GM19351 (cell line): ENCODE measurements at regions not wholly inside any gene's neighbourhood (a gene's known extent, or its start where the extent isn't known, plus 50 kb on each side); places are given as distances from the start of the nearest gene placed in this dataset.
"Not testable (repeated sequence)": the region's sequence is repeated elsewhere in the genome, so short reads cannot be mapped to it uniquely, and the experiment has no call there.

Experiments
- ATAC-seq: cut with Tn5 transposase; IDR thresholded peaks from one replicate; pipeline ENCODE4 v1.9.1; 2021; ENCODE audit warnings: mild to moderate bottlenecking, moderate library complexity; ENCODE audit not compliant: unreplicated experiment

DNA sequence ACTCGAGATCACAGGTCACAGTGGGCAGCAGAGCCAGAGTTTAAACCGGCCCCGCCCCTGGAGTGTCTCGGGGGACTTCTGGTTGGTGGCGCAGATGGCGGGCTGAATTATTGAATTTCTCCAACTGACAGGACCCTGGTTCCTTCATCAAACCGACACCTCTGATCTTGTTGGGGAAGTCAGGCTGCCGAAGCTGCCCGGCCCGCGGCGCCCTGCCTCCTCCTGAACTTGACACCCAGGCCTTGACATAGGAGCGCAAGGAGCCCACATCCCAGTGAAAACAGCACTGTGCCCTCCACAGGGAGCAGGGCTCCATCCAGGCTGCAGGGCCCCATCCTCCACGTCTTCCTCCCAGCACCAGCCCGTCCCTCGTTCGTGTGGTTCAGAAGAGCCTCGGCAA is 105.2 kb downstream of the OLFM1 start:
- ATAC-seq, result no peak

DNA sequence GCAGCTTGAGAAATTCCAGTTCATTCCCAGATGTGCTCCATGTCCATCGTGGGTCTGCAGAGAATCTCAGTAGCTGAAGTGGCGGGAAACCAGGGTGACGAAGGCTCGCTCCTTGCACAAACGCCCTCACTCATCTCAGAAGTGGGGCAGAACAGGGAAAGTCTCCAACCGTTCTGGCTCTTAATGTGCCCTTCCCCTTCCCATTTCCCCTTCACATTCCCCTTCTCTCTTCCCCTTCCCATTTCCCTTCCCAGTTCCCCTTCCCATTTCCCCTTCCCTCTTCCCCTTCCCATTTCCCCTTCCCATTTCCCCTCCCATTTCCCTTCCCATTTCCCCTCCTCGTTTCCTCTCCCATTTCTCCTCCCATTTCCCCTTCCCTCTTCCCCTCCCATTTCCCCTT is 108.5 kb downstream of the OLFM1 start:
- not testable (repeated sequence) for ATAC-seq

DNA sequence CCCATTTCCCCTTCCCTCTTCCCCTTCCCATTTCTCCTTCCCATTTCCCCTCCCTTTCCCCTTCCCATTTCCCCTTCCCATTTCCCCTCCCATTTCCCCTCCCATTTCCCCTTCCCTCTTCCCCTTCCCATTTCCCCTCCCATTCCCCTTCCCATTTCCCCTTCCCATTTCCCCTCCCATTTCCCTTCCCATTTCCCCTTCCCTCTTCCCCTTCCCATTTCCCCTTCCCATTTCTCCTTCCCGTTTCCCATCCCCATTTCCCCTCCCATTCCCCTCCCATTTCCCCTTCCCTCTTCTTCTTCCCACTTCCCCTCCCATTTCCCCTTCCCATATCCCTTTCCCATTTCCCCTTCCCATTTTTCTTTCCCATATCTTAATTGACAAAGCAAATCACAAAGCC is 109.0 kb downstream of the OLFM1 start:
- no peak for ATAC-seq

DNA sequence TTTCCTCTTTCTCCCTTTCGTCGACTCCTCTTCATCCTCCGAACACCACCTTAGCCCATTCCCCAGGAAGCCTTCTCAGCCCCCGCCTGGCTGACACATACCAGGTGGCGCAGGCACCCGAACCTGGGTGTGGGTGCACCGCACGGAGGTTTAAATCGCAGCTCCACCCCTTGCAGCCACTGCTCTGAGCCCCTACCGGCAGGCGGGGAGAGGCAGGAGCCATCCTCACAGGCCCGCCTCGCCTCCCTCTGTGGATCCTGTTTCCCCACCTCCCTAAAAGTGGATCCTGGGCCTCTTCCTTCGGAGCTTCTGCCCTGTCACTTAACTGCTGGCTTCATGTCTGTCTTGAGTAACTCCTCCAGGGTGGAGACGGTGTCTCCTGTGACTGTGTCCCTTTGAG is 110.7 kb downstream of the OLFM1 start:
- ATAC-seq, result no peak

DNA sequence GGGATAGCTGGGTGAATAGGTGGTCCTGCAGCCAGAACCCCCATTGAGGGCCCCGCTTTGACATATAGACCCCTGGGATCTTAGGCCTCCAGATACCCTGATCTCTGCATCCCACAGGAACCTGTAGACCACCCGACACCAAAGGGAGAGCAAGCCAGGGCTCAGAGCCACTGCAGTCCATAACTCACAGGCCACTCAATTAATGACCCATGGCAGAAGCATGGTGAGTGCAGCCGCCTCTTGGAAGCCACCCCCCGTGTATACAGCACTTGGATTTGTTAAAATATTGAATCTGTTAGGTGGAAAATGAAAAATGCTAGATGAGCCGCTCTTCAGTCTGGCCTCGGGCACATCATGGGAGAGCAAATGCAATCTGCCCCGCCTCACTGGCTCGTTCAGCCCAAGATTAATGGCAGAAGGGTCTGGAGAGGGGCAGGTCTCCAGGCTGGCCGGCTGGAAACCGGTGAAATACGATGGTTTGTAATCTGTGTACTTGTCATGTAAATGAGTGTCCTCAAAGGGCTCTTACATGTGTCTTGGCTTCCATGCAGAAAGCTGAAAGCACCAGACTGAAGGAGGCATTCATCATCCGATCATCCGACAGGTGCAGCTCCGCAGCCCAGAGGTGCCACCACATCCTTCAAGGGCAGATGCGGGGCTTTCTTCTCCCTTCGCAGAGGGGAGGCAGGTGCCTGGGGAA is 111.3 kb downstream of the OLFM1 start:
- ATAC-seq, result no peak

DNA sequence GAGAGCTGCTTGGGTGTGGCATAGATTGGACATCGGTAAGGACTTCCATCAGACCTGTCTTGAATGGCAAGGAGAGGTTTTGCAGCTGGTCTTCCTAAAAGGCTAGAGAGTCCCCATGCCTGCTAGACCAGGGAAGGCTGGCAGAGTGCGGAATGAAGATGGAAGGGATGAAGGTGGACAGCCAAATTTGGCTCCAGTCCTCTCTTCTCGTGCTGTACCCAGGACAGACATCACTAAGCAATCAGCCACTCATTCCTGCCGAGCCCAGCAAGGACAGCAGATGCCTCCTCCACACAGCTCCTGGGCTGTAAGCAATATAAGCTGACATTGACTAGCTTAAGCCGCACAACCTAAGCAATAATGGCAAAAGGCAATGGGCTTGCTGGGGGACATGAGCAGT is 112.0 kb downstream of the OLFM1 start:
- ATAC-seq, result no peak

DNA sequence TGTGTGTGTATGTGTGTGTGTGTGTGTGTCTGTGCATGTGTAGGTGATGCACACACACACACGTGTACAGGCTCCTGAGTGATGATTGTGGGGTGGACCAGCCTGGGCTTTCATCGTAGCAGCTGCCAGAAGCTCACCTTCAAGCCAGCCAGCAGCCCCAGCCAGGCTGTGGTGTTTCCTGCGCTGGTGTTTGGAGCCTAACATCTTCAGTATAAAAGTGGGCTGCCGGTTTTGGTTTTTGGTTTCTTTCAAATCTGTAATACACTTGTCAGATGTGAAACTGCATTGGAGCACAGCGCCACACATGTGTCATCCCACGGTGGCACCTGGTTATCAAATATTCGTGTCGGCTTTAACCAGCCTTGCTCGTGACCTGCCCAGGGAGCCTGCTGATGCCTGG is 114.2 kb downstream of the OLFM1 start:
- ATAC-seq, result no peak

DNA sequence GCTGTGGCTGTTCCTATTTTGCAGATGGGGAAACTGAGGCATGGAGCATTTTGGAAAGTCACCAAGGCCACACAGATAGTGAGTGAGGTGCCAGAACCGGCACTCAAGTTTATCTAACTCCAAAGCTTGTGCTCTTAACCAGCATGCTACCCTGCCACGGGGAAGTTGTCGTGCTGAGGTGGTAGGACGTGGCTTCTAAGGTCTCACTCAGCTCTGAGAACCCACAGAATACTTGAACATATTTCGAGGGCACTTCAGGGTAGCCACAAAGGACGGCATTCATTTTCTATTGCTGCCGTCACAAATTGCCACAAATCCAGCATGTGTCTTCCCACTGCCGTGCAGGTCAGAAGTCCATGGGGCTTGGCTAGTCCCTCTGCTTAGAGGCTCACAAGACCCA is 116.7 kb downstream of the OLFM1 start:
- ATAC-seq, result no peak

DNA sequence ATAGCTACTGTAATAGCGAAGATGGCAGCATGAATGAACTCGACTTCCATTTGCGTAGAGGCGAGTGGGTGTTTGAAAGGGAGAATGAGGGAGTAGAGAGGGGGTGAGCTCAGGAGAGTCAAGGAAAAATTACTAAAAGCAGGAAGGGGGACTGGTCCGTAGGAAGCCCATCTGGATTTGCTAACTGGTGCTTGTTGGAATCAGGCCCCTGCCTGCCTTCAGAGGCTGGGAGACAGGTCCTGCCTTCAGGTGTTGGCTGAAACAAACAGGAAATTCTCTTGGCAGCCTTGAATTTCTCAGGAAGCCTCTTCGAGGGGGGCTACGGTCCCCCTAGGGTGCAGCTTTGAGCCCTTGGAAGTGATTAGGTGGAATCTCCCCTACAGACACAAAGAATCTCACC is 121.7 kb downstream of the OLFM1 start:
- ATAC-seq, result no peak

DNA sequence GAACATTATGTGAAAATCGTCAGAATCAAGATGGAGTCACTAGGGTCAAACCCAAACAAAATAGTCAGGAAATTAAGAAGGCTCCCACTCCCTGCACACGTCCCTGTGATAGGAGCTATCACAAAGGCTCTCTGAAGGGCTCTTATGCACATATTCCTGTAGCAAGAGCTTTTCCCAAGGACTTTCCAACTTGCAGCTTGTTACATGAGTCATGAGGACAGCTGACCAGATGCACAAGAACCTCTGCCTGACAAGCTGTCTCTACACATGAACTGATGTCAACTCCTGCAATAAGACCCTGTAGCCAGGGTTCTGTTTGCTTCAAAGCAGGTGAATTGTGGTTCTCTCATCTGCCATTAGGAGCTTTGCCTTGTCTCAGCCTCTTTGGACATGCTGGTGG is 122.4 kb downstream of the OLFM1 start:
- no peak for ATAC-seq

DNA sequence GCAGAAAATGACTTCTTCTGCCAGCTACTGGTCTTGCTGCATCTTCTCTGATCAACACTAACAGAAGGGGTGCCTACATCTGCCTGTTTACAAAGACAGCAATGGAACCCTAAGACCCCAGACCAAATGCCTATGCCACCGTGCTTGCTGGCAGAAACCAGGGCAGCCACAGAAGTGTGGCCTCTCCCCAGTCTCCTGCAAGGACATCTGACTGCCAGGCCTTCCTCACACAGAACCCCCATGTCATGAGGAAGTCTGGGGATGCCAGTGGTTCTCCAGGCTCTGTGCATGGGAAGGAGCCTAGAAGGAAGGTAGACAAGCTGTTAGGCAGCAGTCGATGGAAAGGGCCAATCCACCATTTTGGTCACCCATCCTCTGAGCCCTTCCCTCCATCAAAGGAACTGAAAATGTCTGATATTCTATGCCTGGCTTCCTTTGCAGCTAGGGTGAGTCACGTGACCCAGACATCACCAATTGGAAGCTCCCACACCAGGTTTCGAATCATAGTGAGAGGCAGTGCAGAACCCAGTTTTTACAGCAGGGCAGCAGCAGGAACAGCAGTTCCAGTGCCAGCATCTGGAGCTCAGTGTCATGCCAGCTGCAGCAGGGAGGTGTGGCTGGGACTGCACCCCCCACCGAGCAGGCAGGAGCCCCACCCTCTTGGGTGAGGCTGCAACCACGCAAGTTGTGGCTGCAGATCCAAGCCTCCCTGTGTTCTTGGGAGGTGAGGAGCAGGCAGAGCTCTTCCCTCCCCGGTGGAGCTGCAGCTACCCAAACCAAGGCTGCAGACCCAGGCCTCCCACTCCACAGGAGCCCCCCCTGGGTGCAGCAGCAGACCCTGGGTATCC is 123.4 kb downstream of the OLFM1 start:
- no peak for ATAC-seq

DNA sequence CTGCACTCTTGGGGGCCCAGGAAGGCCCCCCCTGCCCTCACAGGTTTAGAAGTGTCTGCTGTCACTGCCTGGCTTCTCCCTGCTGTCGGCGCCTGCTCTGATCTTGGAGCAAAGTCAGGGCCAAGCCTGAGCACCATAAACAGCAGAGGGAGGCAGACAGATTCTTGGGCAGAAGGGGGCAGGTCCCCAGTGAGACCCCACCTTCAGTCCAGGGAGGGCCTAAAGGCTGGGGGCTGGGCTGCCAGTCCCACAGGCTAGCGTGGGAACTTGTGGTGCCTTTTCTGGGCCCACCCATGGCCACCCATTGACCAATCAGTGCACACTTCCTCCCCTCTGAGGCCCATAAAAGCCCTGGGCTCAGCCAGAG is 124.0 kb downstream of the OLFM1 start:
- ATAC-seq, result no peak

DNA sequence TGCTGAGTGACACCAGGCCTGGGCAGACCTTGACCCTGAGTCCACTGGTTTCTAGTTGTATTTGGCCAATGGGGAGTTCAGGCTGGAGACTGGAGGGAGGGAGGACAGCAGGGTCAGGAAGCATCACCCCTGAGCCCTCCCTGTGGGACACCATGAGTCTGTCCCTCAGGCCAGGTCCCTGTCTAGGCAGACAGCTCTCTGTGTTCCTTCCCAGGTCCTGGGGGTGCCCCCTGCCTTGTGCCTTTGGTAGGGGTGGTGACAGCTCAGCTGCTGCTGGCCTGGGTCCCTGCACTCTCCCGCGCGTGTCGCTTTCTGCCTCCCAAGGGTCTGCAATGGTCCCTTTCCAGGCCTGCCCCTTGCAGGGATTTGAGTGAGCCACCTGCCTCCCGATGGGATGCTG is 125.5 kb downstream of the OLFM1 start:
- ATAC-seq, result no peak

DNA sequence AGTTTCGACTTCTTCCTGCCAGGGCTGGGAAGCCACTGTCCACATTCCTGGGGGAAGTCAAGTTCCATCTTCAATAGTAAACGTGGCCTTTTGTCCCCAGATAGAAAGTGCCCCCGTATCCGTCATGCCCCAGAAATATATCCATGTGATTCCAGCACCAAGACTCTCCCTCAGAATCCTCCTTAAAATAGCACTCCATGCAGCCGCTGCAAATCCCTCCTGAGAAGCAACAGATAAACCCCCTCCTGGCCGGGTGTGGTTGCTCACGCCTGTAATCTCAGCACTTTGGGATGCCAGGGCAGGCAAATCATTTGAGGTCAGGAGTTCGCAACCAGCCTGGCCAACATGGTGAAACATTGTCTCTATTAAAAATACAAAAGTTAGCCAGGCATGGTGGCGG is 126.1 kb downstream of the OLFM1 start:
- ATAC-seq, result no peak

DNA sequence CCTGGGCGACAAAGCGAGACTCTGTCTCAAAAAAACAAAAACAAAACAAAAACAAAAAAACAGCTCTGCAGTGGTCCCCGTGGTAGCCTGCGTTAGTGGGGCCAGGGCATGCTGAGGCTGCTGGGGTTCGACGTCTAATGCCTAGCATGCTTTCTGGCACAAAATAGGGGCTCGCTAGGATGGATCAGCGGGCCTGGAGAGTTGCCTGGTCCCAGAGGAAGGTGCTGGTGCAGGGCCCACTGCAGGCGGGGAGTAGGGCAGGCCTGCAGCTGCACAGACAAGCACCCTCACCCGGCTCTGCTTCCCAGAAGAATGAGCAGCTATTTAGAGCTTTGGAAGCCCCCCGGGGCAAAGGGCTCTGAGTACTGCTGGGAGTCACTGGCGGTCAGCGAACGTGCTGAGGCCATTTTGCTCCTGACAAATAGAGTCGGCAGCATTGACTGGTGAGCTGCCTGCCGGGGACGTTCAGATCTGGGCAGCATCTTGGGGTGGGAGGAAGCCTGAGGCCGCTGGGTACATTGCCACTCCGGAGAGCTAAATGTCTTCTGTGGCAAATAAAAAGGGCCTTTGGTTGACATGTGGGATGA is 126.7 kb downstream of the OLFM1 start:
- ATAC-seq, result no peak

DNA sequence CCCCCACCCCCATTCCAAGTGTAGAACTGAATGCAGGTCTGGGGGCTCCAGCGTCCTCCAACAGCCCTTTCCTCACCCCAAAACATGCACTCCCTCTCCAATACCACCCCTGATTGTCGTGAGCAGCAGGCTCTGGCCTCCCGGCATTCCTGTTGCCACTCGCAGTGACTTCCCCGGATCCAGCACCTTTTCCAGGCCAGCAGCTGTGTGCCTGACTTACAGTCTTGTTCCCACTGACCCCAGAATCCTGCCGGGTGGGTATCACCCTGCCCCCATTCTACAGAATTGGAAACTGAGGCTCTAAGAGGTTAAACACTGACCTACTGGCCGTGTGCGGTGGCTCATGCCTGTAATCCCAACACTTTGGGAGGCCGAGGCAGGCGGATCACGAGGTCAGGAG is 127.2 kb downstream of the OLFM1 start:
- ATAC-seq, result no peak

DNA sequence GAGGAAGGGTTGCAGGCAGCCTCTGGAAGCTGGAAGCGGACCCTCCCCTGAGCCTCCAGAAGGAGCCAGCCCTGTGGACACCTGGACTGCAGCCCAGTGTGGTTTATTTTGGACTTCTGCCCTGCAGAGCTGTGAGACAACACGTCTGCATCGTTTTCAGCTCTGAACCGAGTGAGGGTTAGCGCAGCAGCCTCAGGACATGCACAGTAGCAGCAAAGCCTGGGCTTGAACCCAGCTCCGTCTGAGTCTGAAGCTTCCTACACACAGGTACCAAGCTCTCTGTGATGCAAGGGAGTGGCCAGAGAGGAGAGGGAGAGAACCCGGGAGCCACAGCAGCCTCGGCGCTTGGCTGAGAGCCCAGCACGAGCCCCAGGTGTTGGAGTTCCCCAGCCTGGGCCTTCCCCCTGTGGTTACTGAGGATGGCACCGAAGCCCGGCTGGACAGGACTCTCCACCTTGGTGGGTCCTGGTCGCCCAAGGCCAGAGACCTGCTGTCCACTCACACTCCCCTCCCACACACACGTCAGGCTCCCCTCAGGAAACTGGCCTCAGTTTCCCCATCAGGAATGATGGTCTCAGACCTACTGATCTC is 128.2 kb downstream of the OLFM1 start:
- no peak for ATAC-seq

DNA sequence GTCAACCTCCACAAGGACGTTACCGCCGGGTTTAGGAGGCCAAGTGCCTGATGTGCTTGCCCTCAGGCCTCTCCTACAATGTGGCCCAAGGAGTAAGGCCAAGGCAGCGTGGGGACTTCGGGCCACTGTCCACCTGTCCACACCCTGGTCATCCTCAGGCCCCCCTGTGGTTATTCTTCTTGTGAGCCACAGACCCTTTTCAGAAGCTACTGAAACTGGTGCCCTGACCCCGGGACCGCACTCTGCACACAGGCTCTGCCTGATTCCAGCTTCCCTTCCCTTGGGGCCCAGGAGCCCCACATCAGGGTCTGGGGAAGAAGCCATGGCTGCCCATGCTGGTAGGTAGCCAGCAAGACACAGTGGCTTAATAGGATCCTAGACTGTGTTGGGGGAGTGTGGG is 128.8 kb downstream of the OLFM1 start:
- no peak for ATAC-seq

DNA sequence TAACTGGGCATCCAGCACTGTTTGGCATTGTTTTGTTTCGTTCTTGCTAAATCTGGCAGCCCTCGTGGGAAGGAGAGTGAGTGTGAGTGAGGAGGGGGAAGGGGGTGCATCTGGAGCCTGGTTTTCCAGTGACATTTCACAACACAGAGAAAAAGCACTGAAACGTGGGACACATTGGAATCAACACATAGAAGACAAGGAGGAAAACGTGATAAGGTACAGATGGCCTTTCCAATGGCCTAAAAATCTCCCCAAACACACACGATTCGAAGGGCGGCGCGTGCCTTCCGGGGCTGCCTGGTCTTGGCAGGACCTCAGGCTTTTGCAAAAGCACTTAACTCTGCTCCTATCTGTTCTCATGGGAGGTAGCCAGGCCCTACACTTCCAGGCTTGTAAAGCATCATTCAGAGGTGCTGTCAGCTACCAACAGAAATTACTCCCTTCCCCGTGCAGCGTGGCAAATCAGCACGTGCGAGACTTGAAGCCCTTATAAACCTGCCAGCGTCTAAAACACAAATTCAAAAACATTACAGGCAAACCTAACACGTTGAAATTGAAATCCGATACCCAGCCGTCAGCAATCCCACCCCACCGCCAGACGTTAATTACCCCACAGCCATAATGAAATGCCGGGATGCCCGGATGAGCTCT is 129.4 kb downstream of the OLFM1 start:
- no peak for ATAC-seq

DNA sequence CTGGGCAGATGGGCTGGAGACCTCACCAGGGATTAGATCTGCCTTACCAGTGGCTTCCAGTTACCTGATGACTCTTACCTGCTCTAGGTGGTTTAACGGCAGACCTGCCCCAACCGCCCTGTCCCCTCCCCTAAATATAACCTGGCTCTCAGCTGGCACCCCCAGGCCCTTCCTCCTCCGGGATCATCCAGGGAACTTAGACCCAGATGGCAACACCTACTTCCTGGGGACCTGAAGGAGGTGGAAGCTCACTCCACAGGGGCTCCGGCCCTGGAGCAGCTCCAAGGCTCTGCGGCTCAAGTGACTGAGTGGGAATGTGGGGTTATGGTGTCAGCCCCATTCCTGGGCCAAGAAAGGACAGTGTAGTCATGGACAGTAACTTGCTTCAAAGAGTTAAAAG is 130.4 kb downstream of the OLFM1 start:
- ATAC-seq, result no peak
